T-helper 17 cell (primary cell): ENCODE measurements at regions not wholly inside any gene's neighbourhood (a gene's known extent, or its start where the extent isn't known, plus 50 kb on each side); places are given as distances from the start of the nearest gene placed in this dataset.
A peak's percentile ranks its signal among the peaks of the same experiment; 100 is the strongest.
"Not testable (repeated sequence)": the region's sequence is repeated elsewhere in the genome, so short reads cannot be mapped to it uniquely, and the experiment has no call there.

Source experiments
- ATAC-seq: fragments of 150-1000 bp; cut with Tn5 transposase; 2 replicates; pipeline ENCODE4 v1.10.0; 2021; ENCODE audit warnings: mild to moderate bottlenecking, moderate library complexity
- DNase-seq, 3 donors: peaks; one replicate each; pipeline versions ENCODE4 v3.0.0 to v3.0.0-alpha.2; 2020 to 2021
- H3K9me3 ChIP-seq: one replicate; pipeline ENCODE4 v1.7.0; 2013; ENCODE audit warnings: low read length, mild to moderate bottlenecking; ENCODE audit not compliant: control insufficient read depth, poor library complexity, severe bottlenecking
- H3K27ac Mint-ChIP-seq: one replicate; pipeline ENCODE4 v1.8.0; 2022; ENCODE audit warnings: mild to moderate bottlenecking, moderate library complexity, mixed read lengths
- H3K27me3 Mint-ChIP-seq: one replicate; pipeline ENCODE4 v1.8.0; 2022; ENCODE audit warnings: mixed read lengths
- H3K36me3 Mint-ChIP-seq: one replicate; pipeline ENCODE4 v1.8.0; 2022; ENCODE audit warnings: low read depth, mixed read lengths
- H3K4me1 Mint-ChIP-seq: one replicate; pipeline ENCODE4 v1.8.0; 2022; ENCODE audit warnings: mild to moderate bottlenecking, mixed read lengths
- H3K4me3 Mint-ChIP-seq: one replicate; pipeline ENCODE4 v1.8.0; 2022; ENCODE audit warnings: mild to moderate bottlenecking, moderate library complexity, mixed read lengths

- H3K9me3 ChIP-seq, result no peaks in the 10 kb centered on the region
- Mint-ChIP-seq H3K4me3 (peak overlapping the region; percentile 74), H3K27ac (peak overlapping the region; percentile 8), H3K27me3 (no peaks in the 10 kb centered on the region), H3K4me1 (peaks cover 24% of the 10 kb centered on the region), H3K36me3 (no peaks in the 10 kb centered on the region)
- ATAC-seq (no peak), DNase-seq (no peak)
These were observed 117.8 kb downstream of the DUSP6 start for GRCh38 chr12:89234324-89235114.

DNA sequence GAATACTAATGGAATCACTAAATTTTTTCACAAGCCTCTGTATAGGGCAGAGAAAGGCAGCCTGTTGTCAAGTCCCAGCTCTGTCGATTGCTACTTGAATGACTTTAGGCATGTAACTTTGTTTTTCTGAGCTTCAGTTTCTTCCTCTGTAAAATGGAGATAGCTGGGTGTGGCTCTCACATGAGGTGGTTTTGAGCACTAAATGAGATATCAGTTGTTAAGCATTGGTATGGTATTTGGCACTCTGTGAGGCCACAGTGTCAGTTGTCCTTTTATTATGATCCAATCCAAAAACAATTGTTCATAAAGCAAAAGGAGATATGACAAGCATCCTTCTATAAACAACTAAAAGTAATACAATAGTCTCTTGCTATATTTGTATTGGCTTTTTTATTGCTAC, 120.6 kb downstream of the DUSP6 start:
- Mint-ChIP-seq H3K27me3 (no peaks in the 10 kb centered on the region), H3K4me3 (peak overlapping the region; percentile 55), H3K36me3 (no peaks in the 10 kb centered on the region), H3K27ac (no peak overlapping the region), H3K4me1 (peaks cover 20% of the 10 kb centered on the region)
- DNase-seq (no peak), ATAC-seq (no peak)
- no peaks in the 10 kb centered on the region for H3K9me3 ChIP-seq

GRCh38 chr12:89230376-89231315, 121.7 kb downstream of the DUSP6 start:
- no peaks in the 10 kb centered on the region for H3K9me3 ChIP-seq
- Mint-ChIP-seq H3K27ac (no peak overlapping the region), H3K4me1 (peaks cover 22% of the 10 kb centered on the region), H3K4me3 (no peak overlapping the region), H3K36me3 (no peaks in the 10 kb centered on the region), H3K27me3 (no peaks in the 10 kb centered on the region)
- no peak for DNase-seq
- no peak for ATAC-seq

DNA sequence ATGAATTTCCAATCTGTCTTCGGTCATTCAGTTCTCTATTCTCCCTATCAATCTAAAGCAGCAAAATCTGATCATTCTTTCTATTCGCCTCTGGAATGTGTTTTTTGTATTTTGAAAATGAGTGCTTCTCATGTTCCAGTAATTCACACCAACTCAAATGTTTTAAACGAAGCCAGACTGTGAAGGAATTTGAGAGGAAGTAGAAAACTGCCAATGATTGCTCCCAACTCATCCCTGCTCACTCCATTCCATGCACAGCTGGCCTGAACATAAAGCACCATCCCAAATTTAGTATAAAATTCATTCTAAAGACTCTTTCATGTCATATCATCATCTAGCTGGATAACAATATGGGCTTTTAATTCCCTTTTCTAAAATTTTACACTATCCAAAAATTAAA, 123.8 kb downstream of the DUSP6 start:
- ATAC-seq (no peak), DNase-seq (no peak)
- Mint-ChIP-seq H3K27ac (no peak overlapping the region), H3K36me3 (peaks cover under 1% of the 10 kb centered on the region), H3K4me3 (no peak overlapping the region), H3K27me3 (no peaks in the 10 kb centered on the region), H3K4me1 (peaks cover 24% of the 10 kb centered on the region)
- H3K9me3 ChIP-seq, result no peaks in the 10 kb centered on the region

GRCh38 chr12:89227774-89228173, 124.5 kb downstream of the DUSP6 start:
- Mint-ChIP-seq H3K4me3 (no peak overlapping the region), H3K27me3 (no peaks in the 10 kb centered on the region), H3K27ac (no peak overlapping the region), H3K4me1 (peaks cover 24% of the 10 kb centered on the region), H3K36me3 (peaks cover 3% of the 10 kb centered on the region)
- DNase-seq, result no peak
- ATAC-seq, result no peak
- no peaks in the 10 kb centered on the region for H3K9me3 ChIP-seq

DNA sequence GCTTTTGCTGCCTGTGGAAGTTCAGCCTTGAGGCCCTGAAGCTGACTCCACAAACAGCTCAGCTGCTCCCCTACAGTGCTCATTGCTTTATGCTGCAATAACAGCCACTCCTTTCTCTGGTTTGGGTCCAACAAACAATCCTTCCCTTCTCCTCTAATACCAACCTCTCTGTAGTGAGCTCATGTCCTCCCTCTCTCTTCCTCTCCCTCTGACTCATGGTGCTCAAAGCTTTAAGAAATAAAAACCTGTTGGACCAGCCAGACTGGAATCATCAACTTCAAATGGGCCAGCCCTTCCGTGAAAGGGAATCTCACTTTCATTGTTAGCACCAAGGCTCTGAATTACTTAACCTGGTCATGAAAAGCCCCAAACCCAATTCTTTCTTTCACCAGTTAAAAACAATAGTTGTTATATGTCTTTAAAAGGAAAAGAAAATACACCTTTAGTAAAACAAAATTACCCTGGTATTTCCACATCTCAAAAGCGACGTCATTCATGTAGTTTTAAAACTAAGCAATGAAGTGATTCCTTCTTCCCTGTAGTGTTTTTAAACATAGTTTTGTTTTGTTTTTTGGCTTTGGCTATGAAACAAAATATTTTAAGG, 126.4 kb downstream of the DUSP6 start:
- ATAC-seq (peak; percentile 19), DNase-seq (no peak)
- Mint-ChIP-seq H3K27ac (peak overlapping the region; percentile 92), H3K27me3 (no peaks in the 10 kb centered on the region), H3K4me1 (peaks cover 16% of the 10 kb centered on the region), H3K4me3 (peak overlapping the region; percentile 60), H3K36me3 (peaks cover 3% of the 10 kb centered on the region)
- H3K9me3 ChIP-seq, result no peaks in the 10 kb centered on the region

GRCh38 chr12:89225401-89225800, 126.9 kb downstream of the DUSP6 start:
- ATAC-seq (peak; percentile 99), DNase-seq (peak in 2 of 3 donors; percentile 21 to 41)
- H3K4me1 Mint-ChIP-seq, result peaks cover 16% of the 10 kb centered on the region
- no peaks in the 10 kb centered on the region for H3K9me3 ChIP-seq
- no peaks in the 10 kb centered on the region for H3K27me3 Mint-ChIP-seq
- H3K4me3 Mint-ChIP-seq, result peak overlapping the region; percentile 60
- peak overlapping the region; percentile 92 for H3K27ac Mint-ChIP-seq
- H3K36me3 Mint-ChIP-seq, result peaks cover 3% of the 10 kb centered on the region

DNA sequence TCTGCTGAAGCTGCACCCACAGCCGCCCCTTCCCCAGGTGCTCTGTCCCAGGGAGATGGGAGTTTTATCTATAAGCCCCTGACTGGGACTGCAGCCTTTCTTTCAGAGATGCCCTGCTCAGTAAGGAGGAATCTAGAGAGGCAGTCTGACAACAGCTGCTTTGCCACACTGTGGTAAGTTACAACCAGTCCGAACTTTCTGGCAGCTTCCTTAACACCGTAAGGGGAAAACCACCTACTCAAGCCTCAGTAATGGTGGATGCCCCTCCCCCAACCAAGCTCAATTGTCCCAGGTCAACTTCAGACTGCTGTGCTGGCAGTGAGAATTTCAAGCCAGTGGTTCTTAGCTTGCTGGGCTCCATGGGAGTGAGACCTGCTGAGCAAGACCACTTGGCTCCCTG, 129.7 kb downstream of the DUSP6 start:
- not testable (repeated sequence) for DNase-seq, H3K9me3 ChIP-seq, H3K4me3 Mint-ChIP-seq, ATAC-seq, H3K27me3 Mint-ChIP-seq, H3K27ac Mint-ChIP-seq, H3K36me3 Mint-ChIP-seq
- peaks cover 16% of the 10 kb centered on the region for H3K4me1 Mint-ChIP-seq

- no peaks in the 10 kb centered on the region for H3K9me3 ChIP-seq
- ATAC-seq (no peak), DNase-seq (no peak)
- no peaks in the 10 kb centered on the region for H3K27me3 Mint-ChIP-seq
- H3K4me1 Mint-ChIP-seq, result no peaks in the 10 kb centered on the region
- H3K36me3 Mint-ChIP-seq, result no peaks in the 10 kb centered on the region
- H3K27ac Mint-ChIP-seq, result no peak overlapping the region
- no peak overlapping the region for H3K4me3 Mint-ChIP-seq
These were observed 134.8 kb downstream of the DUSP6 start for GRCh38 chr12:89217472-89217871.

DNA sequence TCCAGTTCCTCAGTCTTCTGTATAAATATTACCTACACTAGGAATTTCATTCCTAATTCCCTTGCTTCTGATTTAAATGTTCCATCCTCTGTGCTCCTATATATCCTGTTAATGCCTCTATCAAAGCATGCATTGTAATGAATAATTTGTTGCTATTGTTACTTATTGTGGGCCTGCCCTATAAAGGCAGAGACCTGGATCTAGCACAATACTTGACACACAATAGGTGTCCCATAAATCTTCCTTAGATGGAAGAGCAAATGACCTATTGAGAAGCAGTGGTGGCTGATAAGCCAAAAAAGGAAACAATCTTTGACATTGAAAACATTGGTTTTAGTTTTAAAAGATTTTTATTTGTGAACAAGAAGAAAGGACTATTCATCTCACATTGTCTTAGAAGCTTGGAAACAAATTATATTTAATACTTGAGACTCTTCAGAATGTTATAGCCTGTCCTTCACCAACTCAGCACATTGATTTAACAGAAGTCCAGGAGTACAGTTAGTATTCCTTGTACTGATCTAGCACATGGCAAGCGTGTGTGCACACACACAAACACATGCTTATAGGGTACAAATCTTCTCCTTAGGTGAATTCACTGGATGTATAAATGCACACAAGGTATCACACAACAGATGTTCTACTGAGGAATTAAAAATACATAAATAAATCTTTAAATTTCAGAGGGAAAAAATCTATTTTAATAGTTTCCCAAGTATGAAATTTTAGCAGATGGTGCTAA, 135.9 kb downstream of the DUSP6 start:
- no peak for DNase-seq
- Mint-ChIP-seq H3K27me3 (no peaks in the 10 kb centered on the region), H3K4me3 (no peak overlapping the region), H3K27ac (no peak overlapping the region), H3K36me3 (no peaks in the 10 kb centered on the region), H3K4me1 (peaks cover 2% of the 10 kb centered on the region)
- no peaks in the 10 kb centered on the region for H3K9me3 ChIP-seq
- no peak for ATAC-seq

DNA sequence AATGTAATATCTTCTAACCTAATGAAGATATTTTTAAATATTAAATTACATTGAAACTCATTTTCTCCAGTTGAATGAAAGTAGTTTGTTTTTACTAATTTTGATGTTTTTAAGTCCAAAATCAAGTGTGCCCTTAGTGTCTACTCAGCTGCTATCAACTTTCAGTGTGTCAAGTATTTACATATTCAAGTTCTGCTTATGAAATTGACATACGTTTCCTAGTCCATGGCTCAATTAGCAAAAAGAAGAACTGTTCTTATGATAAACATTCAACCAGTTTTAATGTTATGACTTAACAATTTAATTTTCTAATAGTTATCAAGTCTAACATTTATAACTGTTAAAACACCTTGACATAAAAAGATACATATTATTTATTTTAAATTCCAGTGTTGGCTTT, 137.1 kb downstream of the DUSP6 start:
- no peaks in the 10 kb centered on the region for H3K9me3 ChIP-seq
- DNase-seq (no peak), ATAC-seq (no peak)
- H3K36me3 Mint-ChIP-seq, result no peaks in the 10 kb centered on the region
- H3K27me3 Mint-ChIP-seq, result no peaks in the 10 kb centered on the region
- H3K4me3 Mint-ChIP-seq, result no peak overlapping the region
- peaks cover 2% of the 10 kb centered on the region for H3K4me1 Mint-ChIP-seq
- no peak overlapping the region for H3K27ac Mint-ChIP-seq

GRCh38 chr12:89213747-89214146, 138.6 kb downstream of the DUSP6 start:
- ATAC-seq, result no peak
- Mint-ChIP-seq H3K36me3 (no peaks in the 10 kb centered on the region), H3K27ac (no peak overlapping the region), H3K4me3 (no peak overlapping the region), H3K4me1 (peaks cover 2% of the 10 kb centered on the region), H3K27me3 (no peaks in the 10 kb centered on the region)
- DNase-seq, result no peak
- no peaks in the 10 kb centered on the region for H3K9me3 ChIP-seq

- Mint-ChIP-seq H3K27me3 (no peaks in the 10 kb centered on the region), H3K4me3 (no peak overlapping the region), H3K4me1 (peaks cover 2% of the 10 kb centered on the region), H3K27ac (no peak overlapping the region), H3K36me3 (no peaks in the 10 kb centered on the region)
- DNase-seq (no peak), ATAC-seq (no peak)
- H3K9me3 ChIP-seq, result no peaks in the 10 kb centered on the region
These were observed 139.2 kb downstream of the DUSP6 start for GRCh38 chr12:89213139-89213538.
